GM19351 (cell line): ENCODE measurements at regions not wholly inside any gene's neighbourhood (a gene's known extent, or its start where the extent isn't known, plus 50 kb on each side); places are given as distances from the start of the nearest gene placed in this dataset.
"Not testable (repeated sequence)": the region's sequence is repeated elsewhere in the genome, so short reads cannot be mapped to it uniquely, and the experiment has no call there.

Experiments
- ATAC-seq: cut with Tn5 transposase; IDR thresholded peaks from one replicate; pipeline ENCODE4 v1.9.1; 2021; ENCODE audit warnings: mild to moderate bottlenecking, moderate library complexity; ENCODE audit not compliant: unreplicated experiment

DNA sequence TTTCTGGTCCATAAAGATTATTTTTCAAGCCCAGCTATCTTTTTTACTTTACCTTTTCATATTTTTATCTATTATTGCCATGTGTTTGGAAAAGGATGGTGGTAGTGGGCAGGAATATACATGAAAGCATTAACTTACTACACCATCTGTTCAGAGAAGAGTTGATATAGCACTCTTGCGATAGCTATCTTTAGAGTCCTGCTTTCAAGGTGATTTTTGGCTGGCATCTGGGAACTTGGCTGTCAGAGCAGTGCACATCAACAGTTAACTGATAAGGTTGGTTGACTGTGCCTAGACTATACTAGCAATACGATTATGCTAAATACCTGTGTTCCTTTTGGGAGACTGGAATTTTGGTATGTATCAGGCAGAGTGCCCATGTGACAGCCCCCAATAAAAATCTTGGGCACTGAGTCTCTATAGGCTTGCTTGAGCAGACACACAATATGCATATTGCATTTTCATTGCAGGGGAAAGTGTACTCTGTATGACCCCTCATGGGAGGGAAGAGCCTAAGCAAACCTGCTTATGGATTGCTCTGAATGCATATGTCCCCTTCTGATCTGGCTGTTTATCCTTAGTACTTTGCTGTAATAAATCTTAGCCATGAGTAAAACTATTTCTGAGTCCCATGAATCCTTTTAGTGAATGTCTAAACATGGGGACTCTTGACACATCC lies 227.6 kb upstream of the C9orf72 start:
- no peak for ATAC-seq

DNA sequence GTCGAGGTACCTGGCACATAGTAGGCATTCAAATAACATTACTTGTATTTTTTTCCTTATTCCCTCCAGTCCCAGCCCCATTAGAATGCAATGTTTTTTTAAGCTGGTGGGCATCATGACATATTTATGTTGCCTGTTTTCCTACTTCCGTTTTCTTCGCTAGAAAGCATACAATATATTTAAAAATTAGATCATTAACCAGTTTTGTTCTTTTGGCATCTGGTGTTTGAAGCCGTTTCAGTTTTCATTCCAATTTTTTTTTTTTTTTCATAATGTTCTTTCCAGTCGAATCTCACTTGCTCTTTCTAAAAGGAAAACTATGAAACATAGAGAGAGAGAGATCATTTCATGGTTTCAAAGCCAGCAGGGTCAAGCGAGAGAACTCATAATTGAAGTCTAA lies 228.3 kb upstream of the C9orf72 start:
- ATAC-seq: no peak

DNA sequence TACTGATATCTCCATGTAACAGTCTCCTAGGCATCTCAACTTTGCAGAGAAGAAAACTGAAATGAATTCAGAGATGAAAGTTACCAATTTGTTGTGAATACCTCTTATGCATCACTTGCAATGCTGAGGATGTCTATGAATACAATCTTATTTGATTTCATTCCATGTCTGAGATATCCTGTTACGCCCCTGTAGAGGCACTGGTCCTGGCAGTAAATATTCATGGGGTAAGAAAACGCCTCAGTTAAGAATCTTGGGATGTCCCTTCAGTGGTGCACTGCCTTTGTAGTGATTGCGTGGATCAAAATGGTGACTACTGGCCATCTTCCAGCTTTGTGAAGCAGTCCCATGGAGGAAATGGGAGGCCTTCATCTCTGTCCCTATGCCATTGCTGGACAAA lies 229.1 kb upstream of the C9orf72 start:
- ATAC-seq: no peak

DNA sequence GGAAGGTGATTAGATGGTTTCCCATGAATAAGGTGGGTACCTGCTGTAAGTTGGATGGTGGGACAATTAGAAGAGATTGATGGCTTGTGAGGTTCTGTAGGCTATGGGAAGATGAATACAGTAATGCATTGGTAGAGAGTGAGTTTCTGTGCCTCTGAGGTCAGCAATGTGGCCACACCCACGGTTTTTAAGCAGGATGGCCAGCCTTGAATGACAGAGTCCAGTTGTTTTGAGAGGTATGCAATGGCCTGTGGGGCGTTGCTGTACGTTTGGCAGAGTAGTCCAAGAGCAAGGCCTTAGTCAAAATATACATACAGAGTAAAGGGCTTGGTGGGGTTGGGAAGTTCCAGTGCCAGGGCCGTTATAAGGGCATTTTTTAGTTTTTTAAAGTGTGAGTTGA lies 235.6 kb upstream of the C9orf72 start:
- no peak for ATAC-seq

DNA sequence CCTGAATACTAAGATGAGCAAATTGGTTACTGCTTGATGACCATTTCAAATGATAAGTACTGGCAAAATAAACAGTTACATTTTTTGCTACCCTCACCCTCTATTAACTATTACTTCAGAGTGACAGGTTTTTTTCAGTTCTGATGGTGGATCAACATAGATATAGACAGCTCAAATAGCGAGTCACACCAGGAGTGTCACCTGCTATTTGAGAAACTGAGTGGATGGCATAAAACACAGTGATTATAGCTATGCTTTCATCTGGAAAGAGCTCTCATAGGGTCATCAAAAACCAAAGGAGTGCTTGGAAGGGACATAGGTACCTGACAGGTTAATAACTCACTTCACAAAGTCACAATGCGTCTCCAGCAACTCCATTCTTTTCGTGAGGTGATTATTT lies 244.5 kb upstream of the C9orf72 start:
- ATAC-seq: no peak

DNA sequence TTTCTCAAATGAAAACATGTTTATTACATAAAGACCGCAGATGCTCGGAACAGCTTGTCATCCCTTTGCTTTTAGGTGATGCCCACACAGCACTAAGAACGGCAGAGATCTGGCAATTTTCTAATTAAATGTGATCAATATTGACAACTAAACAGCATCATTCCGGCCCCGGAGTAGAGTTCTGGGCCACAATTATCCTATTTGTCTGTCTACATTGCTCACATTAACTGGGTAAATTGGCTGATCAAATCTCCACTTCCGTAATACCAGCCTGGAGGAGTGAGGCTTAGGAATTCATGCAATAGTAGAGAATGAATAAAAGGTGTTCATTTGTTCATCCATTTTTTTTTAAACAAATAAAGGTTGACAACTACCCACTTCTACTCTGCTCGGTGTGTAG lies 245.1 kb upstream of the C9orf72 start:
- no peak for ATAC-seq

DNA sequence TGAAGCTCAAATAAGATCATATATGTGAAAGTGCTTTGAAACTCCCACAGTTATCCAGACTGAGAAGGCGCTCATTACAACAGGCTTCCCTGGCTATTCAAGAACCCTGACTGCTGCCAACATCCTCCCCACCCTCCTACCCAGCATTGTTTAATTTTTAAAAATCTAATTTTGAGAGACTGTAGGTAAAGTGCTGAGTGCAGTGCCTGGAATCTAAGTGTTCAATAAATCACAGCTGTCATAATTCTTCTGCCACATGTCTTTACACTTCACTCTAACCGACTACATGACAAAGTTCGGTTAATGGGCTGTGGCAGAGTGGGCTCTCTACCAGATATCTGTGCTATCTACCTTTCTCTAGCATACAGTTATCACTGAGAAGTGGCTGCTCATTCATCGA lies 255.6 kb upstream of the C9orf72 start:
- no peak for ATAC-seq

DNA sequence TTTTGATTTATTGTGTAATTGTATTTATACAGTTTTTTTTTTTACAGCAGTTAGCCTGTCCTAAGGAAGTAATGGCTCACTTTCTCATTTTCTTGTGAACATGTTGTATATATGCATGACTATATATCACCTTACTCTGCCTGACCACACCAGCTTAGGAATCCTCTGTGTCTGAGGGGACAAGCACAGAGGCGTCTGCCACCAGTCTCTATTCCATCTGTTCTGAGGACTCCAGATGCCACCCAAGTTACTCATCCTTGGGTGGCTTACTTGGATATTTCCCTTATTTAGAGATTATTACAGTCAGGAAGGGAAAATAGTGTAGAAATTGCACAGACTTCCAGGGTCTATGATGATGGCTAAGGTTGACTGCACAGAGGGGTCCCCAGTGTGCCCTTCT lies 256.3 kb upstream of the C9orf72 start:
- no peak for ATAC-seq

DNA sequence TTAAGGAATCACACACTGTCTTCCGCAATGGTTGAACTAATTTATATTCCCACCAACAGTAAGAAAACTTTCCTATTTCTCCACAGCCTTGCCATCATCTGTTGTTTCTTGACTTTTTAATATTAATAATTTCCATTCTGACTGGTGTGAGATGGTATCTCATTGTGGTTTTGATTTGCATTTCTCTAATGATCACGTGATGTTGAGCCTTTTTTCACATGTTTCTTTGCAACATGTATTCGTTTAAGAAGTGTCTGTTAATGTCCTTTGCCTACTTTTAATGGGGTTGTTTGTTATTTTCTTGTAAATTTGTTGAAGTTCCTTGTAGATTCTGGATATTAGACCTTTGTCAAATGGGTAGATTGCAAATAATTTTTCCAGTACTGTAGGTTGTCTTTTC lies 258.8 kb upstream of the C9orf72 start:
- ATAC-seq: not testable (repeated sequence)

DNA sequence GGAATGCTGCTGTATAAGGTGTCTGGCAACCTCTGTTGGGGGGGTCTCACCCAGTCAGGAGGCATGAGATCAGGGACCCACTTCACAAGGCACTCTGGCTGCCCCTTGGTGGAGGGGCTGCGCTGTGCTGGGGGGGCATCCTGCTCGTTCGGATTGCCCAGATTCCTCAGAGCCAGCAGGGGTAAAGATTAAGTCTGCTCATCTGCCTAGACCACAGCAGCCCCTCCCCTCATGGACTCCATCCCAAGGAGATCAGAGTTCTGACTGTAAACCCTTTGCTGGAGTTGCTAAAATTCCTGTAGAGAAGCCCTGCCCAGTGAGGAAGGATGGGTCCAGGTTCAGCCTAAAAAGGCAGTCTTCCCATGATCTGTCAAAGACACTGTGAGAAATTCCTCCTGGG lies 262.0 kb upstream of the C9orf72 start:
- ATAC-seq: no peak

DNA sequence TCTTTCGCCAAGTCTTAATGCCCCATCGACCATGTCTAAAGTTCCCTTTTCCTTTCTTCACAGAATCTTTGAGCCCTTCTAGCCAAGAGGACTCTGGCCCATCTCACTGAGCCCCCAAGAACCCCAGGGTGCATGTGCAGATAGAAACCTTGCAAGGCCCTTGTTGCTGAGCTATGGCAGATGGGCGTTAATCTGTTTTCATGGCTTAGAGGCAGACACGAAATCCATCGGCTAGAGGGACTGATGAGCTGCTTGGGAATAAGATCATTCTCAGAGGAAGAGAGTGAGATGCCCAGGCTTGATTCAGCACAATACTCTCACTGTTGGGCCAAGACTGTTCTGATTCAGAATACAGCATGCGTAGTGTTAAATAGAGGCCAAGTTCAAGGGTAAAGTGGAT lies 262.5 kb upstream of the C9orf72 start:
- no peak for ATAC-seq

DNA sequence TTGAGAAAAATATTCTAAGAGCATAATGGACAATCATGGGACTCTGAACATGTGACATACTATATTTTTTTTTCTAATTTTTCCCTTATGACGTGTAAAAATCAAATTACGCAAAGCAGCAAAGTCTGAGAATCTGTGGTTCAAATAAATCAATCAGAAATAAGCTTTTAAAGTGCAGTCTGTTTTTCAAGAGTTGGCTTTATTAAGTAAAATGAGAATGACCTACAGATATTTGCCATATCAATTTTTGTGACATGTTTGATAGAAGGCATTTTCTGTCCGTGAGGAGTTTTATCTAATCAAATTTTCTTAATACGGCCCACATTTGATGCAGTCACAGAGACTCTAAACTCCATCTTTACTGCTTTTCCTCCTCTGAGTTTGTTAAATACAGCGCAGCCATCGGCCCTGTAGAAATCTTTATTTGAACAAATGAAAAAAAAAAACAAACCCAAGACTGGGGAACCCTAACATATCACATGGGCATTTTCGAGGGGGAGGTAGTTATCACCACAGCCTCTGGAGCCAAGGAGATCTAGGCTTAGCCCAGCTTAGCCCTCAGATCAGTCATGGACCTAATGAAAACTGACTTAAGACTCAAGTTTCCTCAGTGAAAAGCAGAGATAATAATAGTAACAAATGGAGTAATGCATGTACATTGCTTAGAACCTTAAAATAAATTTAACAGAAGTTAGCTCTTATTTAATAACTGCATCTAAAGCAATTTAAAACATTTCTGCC lies 263.6 kb upstream of the C9orf72 start:
- ATAC-seq: no peak

DNA sequence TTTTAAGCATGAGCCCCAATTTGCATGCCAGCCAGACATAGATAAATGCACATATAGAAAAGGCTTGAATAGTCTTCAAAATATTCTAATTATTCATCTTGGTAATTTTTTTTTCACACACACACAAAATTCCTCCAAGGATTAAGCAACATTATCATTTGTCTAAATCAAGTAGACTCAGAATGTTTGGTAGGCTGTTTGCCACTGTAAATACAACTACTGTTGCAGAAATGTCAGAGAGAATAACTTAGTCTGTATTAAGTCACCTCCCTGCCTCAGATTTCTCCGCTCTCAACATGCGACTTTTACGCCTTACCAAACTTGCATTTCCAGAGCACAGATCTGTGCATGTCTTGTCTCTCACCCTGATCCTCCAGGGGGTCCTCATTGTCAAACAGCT lies 265.6 kb upstream of the C9orf72 start:
- no peak for ATAC-seq

DNA sequence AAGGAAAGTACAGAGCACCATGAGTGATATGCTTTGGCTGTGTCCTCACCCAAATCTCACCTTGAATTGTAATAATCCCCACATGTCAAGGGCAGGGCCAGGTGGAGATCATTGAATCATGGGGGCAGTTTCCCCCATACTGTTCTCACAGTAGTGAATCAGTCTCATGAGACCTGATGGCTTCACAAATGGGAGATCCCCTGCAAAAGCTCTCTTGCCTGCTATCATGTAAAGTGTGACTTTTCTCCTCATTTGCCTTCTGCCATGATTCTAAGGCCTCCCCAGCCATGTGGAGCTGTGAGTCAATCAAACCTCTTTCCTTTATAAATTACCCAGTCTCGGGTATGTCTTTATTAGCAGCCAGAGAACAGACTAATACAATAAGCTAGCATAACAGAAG lies 266.5 kb upstream of the C9orf72 start:
- ATAC-seq: not testable (repeated sequence)

DNA sequence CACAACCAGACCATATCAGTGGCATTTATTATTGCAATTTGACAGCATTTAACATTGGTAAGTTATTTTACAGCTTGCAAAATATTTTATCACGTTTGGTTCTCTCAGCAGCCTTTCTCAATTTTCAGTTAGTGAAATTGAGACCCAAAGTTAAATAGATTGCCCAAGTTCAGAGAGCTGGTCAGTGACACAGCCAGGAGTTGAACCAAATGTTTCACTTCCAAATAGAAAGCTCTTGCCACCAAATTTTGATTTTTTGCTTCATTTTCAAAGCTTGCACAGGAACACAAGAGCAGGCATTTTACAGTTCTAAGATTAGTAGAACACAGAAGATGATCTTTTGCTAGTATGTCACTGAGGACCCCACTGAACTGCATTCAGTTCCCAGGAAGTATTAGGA lies 271.5 kb upstream of the C9orf72 start:
- ATAC-seq: no peak

DNA sequence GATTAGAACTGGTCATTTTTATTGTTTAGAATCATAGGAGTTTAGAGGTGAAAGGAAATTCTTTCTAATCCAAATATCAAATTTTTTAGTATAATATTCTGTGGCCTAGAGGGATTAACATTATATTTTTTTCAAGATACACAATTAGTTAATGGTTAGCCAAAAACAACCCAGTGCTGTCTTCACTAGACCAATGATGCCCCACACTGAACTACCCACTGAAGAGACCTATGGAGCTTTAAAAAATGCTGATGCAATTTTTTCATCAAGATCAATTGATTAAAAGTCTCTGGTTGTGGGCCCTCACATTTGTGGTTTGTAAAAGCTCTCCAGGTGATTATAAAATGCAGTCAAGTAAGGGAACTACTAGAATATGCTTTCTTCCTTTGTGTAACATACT lies 274.1 kb upstream of the C9orf72 start:
- ATAC-seq: no peak

DNA sequence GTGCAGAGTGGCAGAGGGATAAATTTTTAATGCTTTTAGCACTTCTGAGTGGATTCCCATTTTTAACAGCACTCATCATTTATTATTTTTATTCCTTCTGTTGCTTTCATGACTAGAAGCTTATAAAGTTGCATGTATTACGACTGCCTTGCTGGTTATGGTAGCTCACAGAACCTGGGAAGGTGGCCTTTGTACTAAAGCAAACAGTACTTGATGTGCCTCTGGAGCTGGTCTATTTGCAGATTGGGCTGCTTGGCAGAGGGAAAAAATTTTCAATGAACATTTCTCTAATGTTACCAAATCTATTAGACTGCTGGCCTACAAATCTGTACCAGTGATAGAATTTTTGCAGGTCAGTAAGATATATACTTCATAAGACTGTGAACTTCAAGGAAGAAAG lies 274.5 kb upstream of the C9orf72 start:
- no peak for ATAC-seq

DNA sequence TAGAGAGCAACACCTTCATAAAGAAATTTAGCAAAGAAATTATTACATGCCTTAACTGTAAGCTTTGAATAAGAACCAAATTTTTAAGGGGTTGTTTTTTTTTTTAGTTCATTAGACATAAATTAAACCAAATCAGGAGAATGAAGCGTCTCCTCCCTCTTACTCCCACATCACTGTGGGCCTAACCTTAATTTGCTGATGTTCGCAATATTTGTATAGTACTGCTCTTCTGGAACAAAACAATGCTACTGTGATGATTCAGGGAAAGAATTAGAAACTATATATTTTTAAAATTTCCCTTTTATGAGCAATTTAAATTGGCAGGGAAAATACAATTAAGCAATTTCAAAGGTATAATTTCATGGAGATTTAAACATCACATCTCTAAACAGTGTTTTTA lies 275.0 kb upstream of the C9orf72 start:
- no peak for ATAC-seq

DNA sequence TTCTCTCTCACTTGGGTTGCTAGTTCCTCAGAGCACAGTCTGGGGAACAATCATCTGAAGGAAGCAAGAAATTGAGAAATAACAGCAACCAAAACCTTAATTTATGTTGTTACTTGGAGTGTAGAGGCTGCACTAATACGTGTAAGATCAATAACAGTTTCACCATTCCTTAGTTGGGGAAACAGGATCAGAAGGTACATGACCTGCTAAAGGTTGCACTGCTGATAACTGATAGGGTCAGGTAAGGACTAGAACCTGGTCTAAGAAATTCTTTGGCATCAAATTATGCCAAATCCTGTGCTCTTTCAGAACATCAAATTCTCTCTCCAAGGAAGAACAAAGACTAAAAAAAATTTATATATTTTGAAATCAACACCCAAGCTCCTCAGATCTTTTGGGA lies 278.6 kb upstream of the C9orf72 start:
- ATAC-seq: no peak

DNA sequence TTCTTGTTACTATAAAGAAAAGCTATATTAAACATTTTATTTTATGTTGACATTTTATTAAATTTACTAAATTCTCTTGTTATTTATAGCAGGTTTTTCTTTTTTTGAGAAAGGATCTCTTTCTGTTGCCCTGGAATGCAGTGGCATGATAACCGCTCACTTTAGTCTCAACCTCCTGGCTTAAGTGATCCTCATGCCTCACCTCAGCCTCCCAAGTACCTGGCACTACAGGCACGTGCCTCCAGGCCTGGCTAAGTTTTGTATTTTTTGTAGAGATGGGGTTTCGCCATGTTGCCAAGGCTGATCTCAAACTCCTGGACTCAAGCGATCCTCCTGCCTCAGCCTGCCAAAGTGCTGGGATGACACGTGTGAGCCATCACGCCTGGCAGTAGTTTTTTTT lies 280.2 kb upstream of the C9orf72 start:
- ATAC-seq: no peak

DNA sequence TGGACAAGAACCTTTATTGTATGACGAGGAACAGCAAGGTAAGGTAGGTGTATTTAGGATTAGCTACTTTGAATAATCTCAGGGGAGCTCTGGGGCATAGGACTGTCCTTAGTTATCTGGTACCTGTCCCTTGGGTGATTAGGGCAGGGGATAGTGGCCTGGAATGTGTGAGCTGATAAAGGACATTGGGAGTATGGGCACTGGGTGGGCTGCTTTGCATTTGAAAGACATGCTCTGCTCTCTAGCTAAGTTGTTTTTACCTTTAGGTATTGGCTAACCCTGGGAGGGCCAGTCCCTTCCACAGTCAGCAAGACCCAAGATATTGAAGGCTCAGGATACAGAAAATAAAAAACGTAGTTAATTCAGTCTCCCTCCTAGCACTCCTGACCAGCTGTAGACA lies 282.8 kb upstream of the C9orf72 start:
- ATAC-seq: no peak

DNA sequence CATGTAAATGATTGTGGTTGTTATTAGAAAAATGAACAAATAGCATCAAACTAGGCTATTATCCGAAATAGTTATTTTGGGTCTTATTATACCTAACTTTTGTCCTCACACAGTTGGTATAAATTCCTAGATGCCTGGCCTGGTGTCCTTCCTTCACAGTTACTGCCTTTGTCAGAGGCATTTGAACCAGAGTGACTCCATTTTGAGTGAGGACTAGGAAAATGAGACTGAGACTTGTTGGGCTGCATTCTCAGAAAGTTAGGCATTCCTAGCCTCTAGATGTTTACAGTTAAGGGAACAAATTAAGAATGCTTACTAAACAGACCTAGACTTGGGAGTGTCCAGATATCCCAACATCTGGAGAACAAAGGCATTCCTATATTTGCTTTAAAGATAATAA lies 283.5 kb upstream of the C9orf72 start:
- ATAC-seq: no peak

DNA sequence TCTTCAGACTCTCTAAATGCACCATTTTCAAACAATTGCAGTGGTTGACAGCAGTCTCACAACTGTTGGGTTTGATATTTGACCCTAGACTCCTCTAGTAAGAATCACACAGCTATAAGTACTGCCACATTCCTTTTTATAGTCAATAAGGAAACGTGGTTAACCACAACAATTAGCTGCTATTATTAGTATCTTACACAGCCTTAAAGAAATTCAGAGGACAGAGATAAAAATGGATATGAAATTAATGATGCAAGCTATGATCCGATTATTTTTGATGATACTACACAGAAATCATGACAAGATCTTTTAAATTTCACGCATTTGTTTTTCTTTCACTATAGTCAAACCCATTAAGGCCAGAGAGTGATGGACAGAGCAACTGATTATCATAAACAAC lies 288.6 kb upstream of the C9orf72 start:
- no peak for ATAC-seq
